Osteocyte (in vitro differentiated cells): ENCODE measurements at regions not wholly inside any gene's neighbourhood (a gene's known extent, or its start where the extent isn't known, plus 50 kb on each side); places are given as distances from the start of the nearest gene placed in this dataset.

Experiments
- DNase-seq: peaks from one replicate; pipeline ENCODE4 v3.0.0; 2021; ENCODE audit warnings: mixed read lengths; ENCODE audit not compliant: unreplicated experiment; ENCODE audit errors: extremely low spot score
- H3K27ac Mint-ChIP-seq: one replicate; pipeline ENCODE4 v1.8.0; 2021; ENCODE audit warnings: mild to moderate bottlenecking, mixed read lengths; ENCODE audit not compliant: unreplicated experiment
- H3K27me3 Mint-ChIP-seq: one replicate; pipeline ENCODE4 v1.8.0; 2021; ENCODE audit warnings: mixed read lengths; ENCODE audit not compliant: unreplicated experiment
- H3K36me3 Mint-ChIP-seq: one replicate; pipeline ENCODE4 v1.8.0; 2021; ENCODE audit warnings: mixed read lengths; ENCODE audit not compliant: unreplicated experiment
- H3K4me1 Mint-ChIP-seq: one replicate; pipeline ENCODE4 v1.8.0; 2021; ENCODE audit warnings: mixed read lengths; ENCODE audit not compliant: unreplicated experiment
- H3K4me3 Mint-ChIP-seq: one replicate; pipeline ENCODE4 v1.8.0; 2021; ENCODE audit warnings: mild to moderate bottlenecking, moderate library complexity, mixed read lengths; ENCODE audit not compliant: unreplicated experiment
- H3K9me3 Mint-ChIP-seq: one replicate; pipeline ENCODE4 v1.8.0; 2021; ENCODE audit warnings: mixed read lengths; ENCODE audit not compliant: unreplicated experiment
- TF ChIP-seq, protein P1 (sequence below): fragments of 200-600 bp; sonication (generic); IDR thresholded peaks from 2 replicates; pipeline ENCODE4 v1.5.0; 2021; ENCODE audit warnings: antibody characterized with exemption, mild to moderate bottlenecking, moderate library complexity

DNA sequence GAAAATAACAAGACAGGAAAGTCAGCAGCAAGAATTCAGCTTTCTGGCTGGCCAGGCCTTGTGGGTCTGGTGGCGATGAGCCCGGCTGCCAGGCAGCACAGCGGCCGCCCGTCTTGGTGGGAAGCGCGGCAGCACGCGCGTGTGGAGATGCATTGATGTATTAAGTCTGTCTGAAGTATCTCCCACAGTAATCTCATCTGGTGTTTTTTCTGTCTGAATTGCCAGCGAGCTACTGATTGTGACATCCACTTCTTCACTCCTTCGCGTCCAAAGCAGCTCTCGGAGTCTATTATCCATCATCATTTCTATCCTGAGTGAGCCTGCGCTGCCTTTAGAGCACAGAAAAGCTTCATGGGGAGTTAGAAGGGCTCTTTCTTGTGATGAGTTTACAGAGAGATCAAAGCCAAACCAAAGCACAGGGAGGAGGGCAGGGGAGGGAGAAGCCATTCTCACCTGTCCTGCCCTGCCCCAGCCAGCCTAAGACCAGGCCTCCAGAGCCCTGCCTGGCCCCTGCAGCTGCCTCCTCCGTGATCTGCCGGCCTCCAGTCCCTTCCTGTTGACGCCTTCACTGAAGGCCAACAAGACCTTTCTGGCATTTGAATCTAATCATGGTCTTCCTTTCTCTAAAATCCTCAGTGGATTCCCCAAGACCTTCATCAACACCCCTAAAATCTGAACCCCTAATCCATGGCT is 1419.0 kb downstream of the TBC1D22A start:
- Mint-ChIP-seq H3K36me3 (no peaks in the 10 kb centered on the region), H3K9me3 (no peaks in the 10 kb centered on the region)

DNA sequence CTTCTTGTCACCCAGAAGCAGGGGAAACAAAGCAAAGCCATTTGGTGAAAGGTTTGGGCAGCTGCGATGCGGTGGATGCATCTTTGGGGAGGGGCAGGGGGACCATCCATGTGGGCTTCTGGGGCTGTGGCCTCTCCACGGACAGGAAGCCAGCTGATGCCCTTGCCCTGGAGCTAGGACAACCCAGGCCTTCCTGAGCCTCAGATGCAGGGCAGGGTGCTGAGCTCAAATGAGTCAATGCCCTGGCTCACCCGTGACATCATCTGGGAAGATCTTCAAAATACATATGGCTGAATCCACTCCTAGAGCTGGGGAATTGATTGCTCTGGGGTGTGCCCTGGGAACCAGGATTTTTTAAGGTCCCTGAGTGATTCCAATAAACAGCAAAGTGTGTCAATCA is 1418.2 kb downstream of the TBC1D22A start:
- Mint-ChIP-seq H3K4me3 (no peak overlapping the region), H3K27ac (no peak overlapping the region), H3K36me3 (no peaks in the 10 kb centered on the region), H3K27me3 (no peaks in the 10 kb centered on the region), H3K4me1 (no peaks in the 10 kb centered on the region), H3K9me3 (no peaks in the 10 kb centered on the region)
- TF ChIP-seq, protein P1, sequence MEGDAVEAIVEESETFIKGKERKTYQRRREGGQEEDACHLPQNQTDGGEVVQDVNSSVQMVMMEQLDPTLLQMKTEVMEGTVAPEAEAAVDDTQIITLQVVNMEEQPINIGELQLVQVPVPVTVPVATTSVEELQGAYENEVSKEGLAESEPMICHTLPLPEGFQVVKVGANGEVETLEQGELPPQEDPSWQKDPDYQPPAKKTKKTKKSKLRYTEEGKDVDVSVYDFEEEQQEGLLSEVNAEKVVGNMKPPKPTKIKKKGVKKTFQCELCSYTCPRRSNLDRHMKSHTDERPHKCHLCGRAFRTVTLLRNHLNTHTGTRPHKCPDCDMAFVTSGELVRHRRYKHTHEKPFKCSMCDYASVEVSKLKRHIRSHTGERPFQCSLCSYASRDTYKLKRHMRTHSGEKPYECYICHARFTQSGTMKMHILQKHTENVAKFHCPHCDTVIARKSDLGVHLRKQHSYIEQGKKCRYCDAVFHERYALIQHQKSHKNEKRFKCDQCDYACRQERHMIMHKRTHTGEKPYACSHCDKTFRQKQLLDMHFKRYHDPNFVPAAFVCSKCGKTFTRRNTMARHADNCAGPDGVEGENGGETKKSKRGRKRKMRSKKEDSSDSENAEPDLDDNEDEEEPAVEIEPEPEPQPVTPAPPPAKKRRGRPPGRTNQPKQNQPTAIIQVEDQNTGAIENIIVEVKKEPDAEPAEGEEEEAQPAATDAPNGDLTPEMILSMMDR, result no peak
- DNase-seq, result peak; percentile 48

More for the DNA sequence above, 1419.0 kb downstream of the TBC1D22A start:
- no peaks in the 10 kb centered on the region for H3K4me1 Mint-ChIP-seq
- no peak overlapping the region for H3K4me3 Mint-ChIP-seq
- H3K27ac Mint-ChIP-seq, result no peak overlapping the region
- TF ChIP-seq, protein P1, result no peak
- DNase-seq, result peak; percentile 68
- H3K27me3 Mint-ChIP-seq, result no peaks in the 10 kb centered on the region

DNA sequence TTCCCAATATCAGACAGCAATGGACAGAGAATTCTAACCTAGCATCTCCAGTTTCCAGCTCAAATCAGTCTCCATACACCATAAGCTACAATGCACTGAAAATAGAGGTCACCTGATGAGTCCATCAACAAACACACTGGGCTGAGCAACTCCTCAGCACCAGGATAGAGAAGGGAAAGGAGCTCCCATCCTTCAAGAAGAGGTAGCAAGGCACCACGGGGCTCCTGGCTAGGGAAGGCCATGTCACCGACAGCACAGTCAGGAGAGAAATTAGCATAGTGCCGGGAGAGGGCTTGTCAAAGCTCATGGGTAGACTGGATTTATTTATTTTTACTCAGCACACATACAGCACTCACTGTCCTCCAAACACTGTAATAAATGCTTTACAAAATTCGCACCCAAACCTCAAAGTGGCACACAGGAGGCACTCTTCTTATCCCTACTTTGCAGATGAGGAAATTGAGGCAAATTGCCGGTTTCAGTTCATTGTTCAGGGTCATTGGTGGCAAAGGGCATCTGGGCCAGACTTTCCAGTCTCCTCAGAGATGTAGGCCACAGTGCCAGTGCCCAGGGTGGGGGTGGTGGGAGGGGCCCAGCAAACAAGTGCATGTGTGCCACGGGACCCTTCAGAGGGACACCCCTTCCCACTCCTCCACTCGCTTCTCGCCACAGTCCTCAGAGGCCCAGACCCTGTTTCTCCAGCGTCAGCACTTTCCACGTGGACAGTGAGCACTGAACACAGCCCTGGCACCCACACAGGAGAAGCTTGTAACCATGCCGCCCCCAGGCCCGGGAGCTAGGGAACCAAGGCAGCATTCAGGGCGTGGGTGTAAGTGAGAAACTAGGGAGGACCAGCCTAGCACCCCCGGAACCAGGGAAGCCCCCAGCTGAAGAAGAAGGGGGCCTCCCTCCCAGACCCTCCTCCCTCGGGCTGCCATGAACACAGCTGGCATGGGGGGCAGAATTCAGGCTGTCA is 1417.4 kb downstream of the TBC1D22A start:
- Mint-ChIP-seq H3K9me3 (no peaks in the 10 kb centered on the region), H3K4me3 (no peak overlapping the region), H3K36me3 (no peaks in the 10 kb centered on the region)

DNA sequence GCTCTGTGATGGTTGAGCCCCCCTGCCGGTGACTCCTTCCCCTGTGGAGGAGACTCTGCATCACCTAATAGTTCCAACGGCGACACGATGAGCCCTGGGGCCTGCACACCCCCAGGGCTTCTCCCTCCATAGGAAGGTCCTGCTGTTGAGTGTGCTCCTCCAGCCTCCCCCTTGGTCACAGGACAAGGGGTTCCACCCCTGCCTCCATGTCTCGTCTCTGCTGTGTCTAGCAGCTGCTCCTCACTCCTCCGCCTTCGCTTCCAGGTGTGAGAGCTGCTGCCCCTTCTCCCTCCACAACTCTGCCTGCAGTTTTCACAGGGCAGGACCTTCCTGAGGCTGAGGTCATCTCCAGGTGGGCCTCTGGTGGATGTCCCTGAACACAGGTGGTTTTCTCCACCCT is 1416.1 kb downstream of the TBC1D22A start:
- Mint-ChIP-seq H3K4me3 (no peak overlapping the region), H3K4me1 (no peaks in the 10 kb centered on the region), H3K27me3 (no peaks in the 10 kb centered on the region), H3K27ac (no peak overlapping the region), H3K36me3 (no peaks in the 10 kb centered on the region), H3K9me3 (no peaks in the 10 kb centered on the region)
- DNase-seq, result peak; percentile 54
- TF ChIP-seq, protein P1, result no peak

More for the DNA sequence above, 1417.4 kb downstream of the TBC1D22A start:
- TF ChIP-seq, protein P1, result no peak
- peak; percentile 81 for DNase-seq
- Mint-ChIP-seq H3K27me3 (no peaks in the 10 kb centered on the region), H3K4me1 (no peaks in the 10 kb centered on the region), H3K27ac (no peak overlapping the region)

DNA sequence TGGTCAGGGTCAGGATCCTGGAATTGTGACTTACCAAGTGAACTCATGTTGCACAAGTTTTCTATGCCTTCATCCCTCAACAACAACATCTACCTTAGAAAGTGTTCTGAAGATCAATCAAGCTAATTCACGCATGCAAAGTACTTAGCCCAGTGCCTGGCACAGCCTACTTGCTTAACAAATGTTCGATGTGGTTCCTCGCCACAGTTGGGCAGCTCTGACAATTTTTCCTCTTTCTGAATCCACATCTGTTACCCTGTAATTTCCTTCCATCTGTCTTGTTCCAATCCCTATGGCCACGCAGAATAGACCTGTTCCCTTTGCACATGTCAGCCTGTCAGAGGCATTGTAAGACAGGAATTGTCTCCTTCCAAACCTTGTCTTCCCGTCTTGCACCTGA is 1415.2 kb downstream of the TBC1D22A start:
- H3K27ac Mint-ChIP-seq, result no peak overlapping the region
- no peaks in the 10 kb centered on the region for H3K36me3 Mint-ChIP-seq
- TF ChIP-seq, protein P1, result no peak
- H3K4me3 Mint-ChIP-seq, result no peak overlapping the region
- H3K4me1 Mint-ChIP-seq, result no peaks in the 10 kb centered on the region
- H3K27me3 Mint-ChIP-seq, result no peaks in the 10 kb centered on the region
- peak; percentile 36 for DNase-seq
- H3K9me3 Mint-ChIP-seq, result no peaks in the 10 kb centered on the region
